Tibial nerve (tissue), 4 donors: ENCODE measurements at regions not wholly inside any gene's neighbourhood (a gene's known extent, or its start where the extent isn't known, plus 50 kb on each side); places are given as distances from the start of the nearest gene placed in this dataset.

Source experiments
- DNase-seq, 2 donors: peaks; one replicate each; pipeline ENCODE4 v3.0.0-alpha.2; 2019; ENCODE audit warnings: low spot score in 2 of 2
- H3K27ac ChIP-seq, 4 donors: fragments of 200-600 bp; sonication (generic) in 3 of 4; one replicate each; pipeline ENCODE4 v1.5.1; 2017 to 2019; ENCODE audit warnings: mild to moderate bottlenecking in 1 of 4
- H3K27me3 ChIP-seq, 2 donors: fragments of 200-600 bp; sonication (generic) in 1 of 2; one replicate each; pipeline versions ENCODE4 v1.5.1 to v1.6.0; 2017 to 2019
- H3K36me3 ChIP-seq, 3 donors: fragments of 200-600 bp; sonication (generic); one replicate each; pipeline ENCODE4 v1.5.1; 2018 to 2019
- H3K4me1 ChIP-seq, 4 donors: fragments of 200-600 bp; sonication (generic) in 3 of 4; one replicate each; pipeline ENCODE4 v1.5.1; 2017 to 2019
- H3K4me3 ChIP-seq, 4 donors: fragments of 200-600 bp; sonication (generic) in 3 of 4; one replicate each; pipeline ENCODE4 v1.5.1; 2017 to 2019; ENCODE audit warnings: mild to moderate bottlenecking in 1 of 4, moderate library complexity in 1 of 4
- H3K9me3 ChIP-seq, 4 donors: fragments of 200-600 bp; sonication (generic) in 3 of 4; one replicate each; pipeline ENCODE4 v1.5.1; 2017 to 2019
- CTCF ChIP-seq, 5 experiments: fragments of 200-600 bp in 3 of 5; fragments of 450-650 bp in 2 of 5; sonication (generic) in 3 of 5; IDR thresholded peaks; one replicate each; pipeline ENCODE4 v1.5.1; 2016 to 2019; ENCODE audit warnings: antibody characterized with exemption in 5 of 5, mild to moderate bottlenecking in 3 of 5, moderate library complexity in 2 of 5
- EP300 ChIP-seq, 2 donors: sonication (generic); formaldehyde crosslinking; IDR thresholded peaks; one replicate each; pipeline ENCODE4 v1.6.1; 2017; ENCODE audit warnings: antibody characterized with exemption in 2 of 2, mild to moderate bottlenecking in 1 of 2
- POLR2A ChIP-seq, 2 donors: fragments of 450-650 bp; IDR thresholded peaks; one replicate each; pipeline ENCODE4 v1.6.1; 2017; ENCODE audit warnings: antibody characterized with exemption in 2 of 2, mild to moderate bottlenecking in 2 of 2, moderate library complexity in 2 of 2
- WGBS, 2 donors: methylation state at CpG; one replicate each; pipeline ENCODE4 v1.1.5; 2018; 5-methylcytosine and 5-hydroxymethylcytosine counted together

DNA sequence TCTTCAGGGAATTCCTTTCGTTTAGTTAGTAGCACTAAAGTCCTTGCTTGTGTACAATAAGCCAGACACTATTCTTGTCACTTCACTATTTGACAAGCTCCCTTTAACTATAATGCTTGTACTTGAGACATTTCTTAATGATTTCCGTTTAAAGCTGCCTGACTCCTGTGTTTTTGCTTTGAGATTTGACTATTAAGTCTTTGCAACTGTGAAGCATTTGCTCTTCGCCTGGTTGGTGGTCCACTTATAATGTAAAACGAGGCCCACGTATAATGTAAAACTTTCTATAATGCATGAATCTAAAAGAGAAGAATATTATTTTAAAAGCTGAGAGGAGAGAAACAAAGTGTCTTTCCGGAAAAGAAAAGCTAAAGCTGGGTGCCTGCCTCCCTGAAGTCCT, 204.1 kb upstream of the FAM47C start:
- Histone ChIP-seq H3K9me3 (no peaks in the 10 kb centered on the region), H3K36me3 (no peaks in the 10 kb centered on the region), H3K4me1 (no peaks in the 10 kb centered on the region), H3K27me3 (no peaks in the 10 kb centered on the region), H3K27ac (no peak overlapping the region), H3K4me3 (no peak overlapping the region)
- no peak for DNase-seq
- TF ChIP-seq CTCF (IDR thresholded peaks at IDR 0.05): no peak
- 49 to 60% methylated on average over 6 of the region's 6 CpGs for WGBS, 2 donors

- no peaks in the 10 kb centered on the region for H3K9me3 ChIP-seq
- H3K27ac ChIP-seq: no peak overlapping the region
- no peak for DNase-seq
- no peaks in the 10 kb centered on the region for H3K36me3 ChIP-seq
- 79 to 82% methylated on average over 3 of the region's 3 CpGs for WGBS, 2 donors
- no peak for TF ChIP-seq POLR2A (IDR thresholded peaks at IDR 0.05)
- no peak for TF ChIP-seq EP300 (IDR thresholded peaks at IDR 0.05)
- no peak for TF ChIP-seq CTCF (IDR thresholded peaks at IDR 0.05)
- H3K4me1 ChIP-seq: no peaks in the 10 kb centered on the region
- H3K27me3 ChIP-seq: no peaks in the 10 kb centered on the region
- no peak overlapping the region for H3K4me3 ChIP-seq
Measured at GRCh38 chrX:36844857-36845256, 163.3 kb upstream of the FAM47C start.

- Histone ChIP-seq H3K4me3 (no peak overlapping the region), H3K9me3 (no peaks in the 10 kb centered on the region), H3K27me3 (no peaks in the 10 kb centered on the region), H3K4me1 (no peaks in the 10 kb centered on the region), H3K36me3 (no peaks in the 10 kb centered on the region), H3K27ac (no peak overlapping the region)
- WGBS, 2 donors: 37 to 49% methylated on average over 4 of the region's 4 CpGs
- TF ChIP-seq POLR2A (IDR thresholded peaks at IDR 0.05): no peak
- TF ChIP-seq EP300 (IDR thresholded peaks at IDR 0.05): no peak
- no peak for TF ChIP-seq CTCF (IDR thresholded peaks at IDR 0.05)
- DNase-seq: no peak
Measured at GRCh38 chrX:36847496-36847895, 160.7 kb upstream of the FAM47C start.

DNA sequence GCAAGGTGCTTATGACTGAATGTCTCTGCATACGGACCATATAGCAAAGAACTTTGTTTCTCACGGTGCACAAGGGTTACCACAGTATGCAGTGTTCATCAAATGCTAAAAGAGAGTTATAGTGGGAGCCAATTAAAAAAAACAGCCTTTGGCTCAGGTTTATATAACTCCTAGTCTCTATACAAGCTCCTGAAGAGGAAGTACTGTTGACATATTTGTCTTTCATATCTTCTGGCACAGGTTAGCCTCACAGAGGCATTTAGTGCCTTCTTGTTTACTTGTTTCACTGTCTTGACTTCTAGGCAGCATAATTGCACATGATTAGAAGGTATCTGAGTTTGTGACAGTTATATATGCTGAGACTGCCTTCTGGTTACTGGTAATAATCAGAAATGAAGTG, 158.8 kb upstream of the FAM47C start:
- Histone ChIP-seq H3K36me3 (no peaks in the 10 kb centered on the region), H3K27ac (no peak overlapping the region), H3K9me3 (no peaks in the 10 kb centered on the region), H3K27me3 (peaks cover 0 to 7% of the 10 kb centered on the region in 2 donors), H3K4me1 (no peaks in the 10 kb centered on the region), H3K4me3 (no peak overlapping the region)
- no peak for DNase-seq
- WGBS, 2 donors: 49 to 72% methylated on average over 2 of the region's 2 CpGs
- TF ChIP-seq EP300 (IDR thresholded peaks at IDR 0.05): no peak
- TF ChIP-seq POLR2A (IDR thresholded peaks at IDR 0.05): no peak
- TF ChIP-seq CTCF (IDR thresholded peaks at IDR 0.05): no peak

GRCh38 chrX:36856849-36857248, 151.3 kb upstream of the FAM47C start:
- Histone ChIP-seq H3K36me3 (no peaks in the 10 kb centered on the region), H3K27me3 (peaks cover 0 to 14% of the 10 kb centered on the region in 2 donors), H3K4me1 (no peaks in the 10 kb centered on the region), H3K9me3 (no peaks in the 10 kb centered on the region), H3K4me3 (no peak overlapping the region), H3K27ac (no peak overlapping the region)
- TF ChIP-seq CTCF (IDR thresholded peaks at IDR 0.05) (no peak), EP300 (IDR thresholded peaks at IDR 0.05) (no peak), POLR2A (IDR thresholded peaks at IDR 0.05) (no peak)
- 82 to 93% methylated on average over 3 of the region's 3 CpGs for WGBS, 2 donors
- no peak for DNase-seq
